ENCODE measurements at regions not wholly inside any gene's neighbourhood (a gene's known extent, or its start where the extent isn't known, plus 50 kb on each side); places are given as distances from the start of the nearest gene placed in this dataset.

GRCh38 chr22:34769361-34769760 is 296.6 kb upstream of the ISX start:
- TF ChIP-seq TAF1 (IDR thresholded peaks at IDR 0.05; ENCODE audit: borderline replicate concordance, low read depth, low read length) (no peak), POLR2AphosphoS5 (IDR thresholded peaks at IDR 0.05; ENCODE audit: low read depth, low read length) (no peak)

Measured in GM12892 (cell line).